ENCODE measurements at regions not wholly inside any gene's neighbourhood (a gene's known extent, or its start where the extent isn't known, plus 50 kb on each side); places are given as distances from the start of the nearest gene placed in this dataset.
"Not testable (repeated sequence)": the region's sequence is repeated elsewhere in the genome, so short reads cannot be mapped to it uniquely, and the experiment has no call there.

- DNase-seq, result no peak
Observed at GRCh38 chr9:21708260-21708711, 94.2 kb upstream of the MTAP start.

GRCh38 chr9:21708856-21709255 lies 93.6 kb upstream of the MTAP start:
- no peak for DNase-seq

- DNase-seq, result peak; percentile 67
Observed at GRCh38 chr9:21709464-21710058, 92.9 kb upstream of the MTAP start.

GRCh38 chr9:21710548-21711191 lies 91.8 kb upstream of the MTAP start:
- DNase-seq, result no peak

GRCh38 chr9:21711504-21711903 lies 90.9 kb upstream of the MTAP start:
- peak; percentile 82 for DNase-seq

GRCh38 chr9:21715408-21715807 lies 87.0 kb upstream of the MTAP start:
- no peak for DNase-seq

- no peak for DNase-seq
Observed at GRCh38 chr9:21720758-21721157, 81.7 kb upstream of the MTAP start.

GRCh38 chr9:21727411-21727810 lies 75.0 kb upstream of the MTAP start:
- not testable (repeated sequence) for DNase-seq

GRCh38 chr9:21728781-21729180 lies 73.7 kb upstream of the MTAP start:
- DNase-seq, result no peak

GRCh38 chr9:21729648-21730047 lies 72.8 kb upstream of the MTAP start:
- no peak for DNase-seq

- DNase-seq, result no peak
Observed at GRCh38 chr9:21730899-21731298, 71.5 kb upstream of the MTAP start.

GRCh38 chr9:21741151-21741550 lies 61.3 kb upstream of the MTAP start:
- no peak for DNase-seq

- DNase-seq, result no peak
Observed at GRCh38 chr9:21744320-21744719, 58.1 kb upstream of the MTAP start.

- DNase-seq, result no peak
Observed at GRCh38 chr9:21744841-21745240, 57.6 kb upstream of the MTAP start.

GRCh38 chr9:21746550-21746949 lies 55.9 kb upstream of the MTAP start:
- no peak for DNase-seq

GRCh38 chr9:21747175-21747574 lies 55.3 kb upstream of the MTAP start:
- no peak for DNase-seq

GRCh38 chr9:21750021-21750735 lies 52.3 kb upstream of the MTAP start:
- DNase-seq, result no peak

- DNase-seq, result peak; percentile 55
Observed at GRCh38 chr9:21751998-21752397, 50.4 kb upstream of the MTAP start.
